WTC11 (cell line): ENCODE measurements at regions not wholly inside any gene's neighbourhood (a gene's known extent, or its start where the extent isn't known, plus 50 kb on each side); places are given as distances from the start of the nearest gene placed in this dataset.

ENCODE experiments used
- CBFB ChIP-seq: sonication (generic); formaldehyde crosslinking; IDR thresholded peaks from 2 replicates; pipeline ENCODE4 v1.8.1; 2022; ENCODE audit warnings: mild to moderate bottlenecking, low read depth, missing genetic modification reagents
- CTCF ChIP-seq: fragments of 200-600 bp; IDR thresholded peaks from 2 replicates; pipeline ENCODE4 v1.8.0; 2022; ENCODE audit warnings: antibody characterized with exemption
- FOXP4 ChIP-seq: sonication (generic); formaldehyde crosslinking; IDR thresholded peaks from 2 replicates; pipeline ENCODE4 v1.8.0; 2022; ENCODE audit warnings: mild to moderate bottlenecking, missing genetic modification reagents
- NR3C1 ChIP-seq: sonication (generic); formaldehyde crosslinking; conservative IDR thresholded peaks from 2 replicates; pipeline ENCODE4 v1.8.1; 2023; ENCODE audit warnings: low read depth, mild to moderate bottlenecking, missing genetic modification reagents
- USF1 ChIP-seq: sonication (generic); formaldehyde crosslinking; IDR thresholded peaks from 2 replicates; pipeline ENCODE4 v1.8.0; 2022; ENCODE audit warnings: mild to moderate bottlenecking, missing genetic modification reagents
- ZNF263 ChIP-seq: sonication (generic); formaldehyde crosslinking; IDR thresholded peaks from 2 replicates; pipeline ENCODE4 v1.8.1; 2022; ENCODE audit warnings: low read depth, mild to moderate bottlenecking, moderate library complexity, missing genetic modification reagents
- TF ChIP-seq, protein P1 (sequence below): sonication (generic); formaldehyde crosslinking; IDR thresholded peaks from 2 replicates; pipeline ENCODE4 v1.8.0; 2022; ENCODE audit warnings: missing genetic modification reagents

DNA sequence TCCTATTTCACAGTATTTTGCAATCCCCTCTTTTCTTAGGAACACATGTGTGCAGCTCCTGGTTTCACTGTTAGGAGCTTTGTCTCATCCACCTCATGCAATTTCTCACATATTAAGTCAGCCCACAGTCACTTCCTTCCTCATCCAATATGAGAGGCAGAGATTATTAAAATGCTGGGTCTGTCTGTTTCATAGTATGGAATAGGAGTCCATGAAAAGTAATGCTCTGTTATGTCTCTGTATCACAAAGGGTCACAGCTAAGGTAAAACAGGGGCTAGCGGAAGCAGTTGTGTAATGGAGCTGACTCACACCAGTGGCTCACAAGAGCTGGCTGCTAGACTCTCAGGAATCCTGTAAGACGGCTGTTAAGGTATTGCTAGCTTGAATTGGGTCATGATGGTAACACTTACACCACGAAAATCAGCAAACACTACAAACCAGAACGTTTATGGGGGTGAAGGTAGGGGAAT lies 216.5 kb downstream of the EFNB2 start:
- TF ChIP-seq CTCF (no peak), CBFB (no peak), USF1 (CRISPR knock-in tag) (no peak), FOXP4 (CRISPR knock-in tag) (no peak), ZNF263 (no peak), NR3C1 (CRISPR knock-in tag) (no peak)
- TF ChIP-seq, protein P1, sequence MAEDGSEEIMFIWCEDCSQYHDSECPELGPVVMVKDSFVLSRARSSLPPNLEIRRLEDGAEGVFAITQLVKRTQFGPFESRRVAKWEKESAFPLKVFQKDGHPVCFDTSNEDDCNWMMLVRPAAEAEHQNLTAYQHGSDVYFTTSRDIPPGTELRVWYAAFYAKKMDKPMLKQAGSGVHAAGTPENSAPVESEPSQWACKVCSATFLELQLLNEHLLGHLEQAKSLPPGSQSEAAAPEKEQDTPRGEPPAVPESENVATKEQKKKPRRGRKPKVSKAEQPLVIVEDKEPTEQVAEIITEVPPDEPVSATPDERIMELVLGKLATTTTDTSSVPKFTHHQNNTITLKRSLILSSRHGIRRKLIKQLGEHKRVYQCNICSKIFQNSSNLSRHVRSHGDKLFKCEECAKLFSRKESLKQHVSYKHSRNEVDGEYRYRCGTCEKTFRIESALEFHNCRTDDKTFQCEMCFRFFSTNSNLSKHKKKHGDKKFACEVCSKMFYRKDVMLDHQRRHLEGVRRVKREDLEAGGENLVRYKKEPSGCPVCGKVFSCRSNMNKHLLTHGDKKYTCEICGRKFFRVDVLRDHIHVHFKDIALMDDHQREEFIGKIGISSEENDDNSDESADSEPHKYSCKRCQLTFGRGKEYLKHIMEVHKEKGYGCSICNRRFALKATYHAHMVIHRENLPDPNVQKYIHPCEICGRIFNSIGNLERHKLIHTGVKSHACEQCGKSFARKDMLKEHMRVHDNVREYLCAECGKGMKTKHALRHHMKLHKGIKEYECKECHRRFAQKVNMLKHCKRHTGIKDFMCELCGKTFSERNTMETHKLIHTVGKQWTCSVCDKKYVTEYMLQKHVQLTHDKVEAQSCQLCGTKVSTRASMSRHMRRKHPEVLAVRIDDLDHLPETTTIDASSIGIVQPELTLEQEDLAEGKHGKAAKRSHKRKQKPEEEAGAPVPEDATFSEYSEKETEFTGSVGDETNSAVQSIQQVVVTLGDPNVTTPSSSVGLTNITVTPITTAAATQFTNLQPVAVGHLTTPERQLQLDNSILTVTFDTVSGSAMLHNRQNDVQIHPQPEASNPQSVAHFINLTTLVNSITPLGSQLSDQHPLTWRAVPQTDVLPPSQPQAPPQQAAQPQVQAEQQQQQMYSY: no peak
